HG03558 (cell line): ENCODE measurements at regions not wholly inside any gene's neighbourhood (a gene's known extent, or its start where the extent isn't known, plus 50 kb on each side); places are given as distances from the start of the nearest gene placed in this dataset.

Experiments
- ATAC-seq: cut with Tn5 transposase; IDR thresholded peaks from one replicate; pipeline ENCODE4 v1.9.1; 2021; ENCODE audit warnings: moderate number of reproducible peaks; ENCODE audit not compliant: unreplicated experiment; ENCODE audit errors: extremely low read depth

- no peak for ATAC-seq
These were observed 384.2 kb upstream of the MYT1L start for GRCh38 chr2:2715036-2715818.

GRCh38 chr2:2714408-2714807 is 383.3 kb upstream of the MYT1L start:
- no peak for ATAC-seq

GRCh38 chr2:2709431-2709770 is 378.3 kb upstream of the MYT1L start:
- no peak for ATAC-seq

- no peak for ATAC-seq
These were observed 377.7 kb upstream of the MYT1L start for GRCh38 chr2:2708575-2709430.

- no peak for ATAC-seq
These were observed 376.3 kb upstream of the MYT1L start for GRCh38 chr2:2707206-2707991.

- ATAC-seq = no peak
These were observed 375.2 kb upstream of the MYT1L start for GRCh38 chr2:2706306-2706705.

- no peak for ATAC-seq
These were observed 374.8 kb upstream of the MYT1L start for GRCh38 chr2:2705871-2706270.

- no peak for ATAC-seq
These were observed 373.5 kb upstream of the MYT1L start for GRCh38 chr2:2704428-2705090.

- no peak for ATAC-seq
These were observed 372.8 kb upstream of the MYT1L start for GRCh38 chr2:2703762-2704427.

GRCh38 chr2:2703172-2703571 is 372.1 kb upstream of the MYT1L start:
- ATAC-seq = no peak

GRCh38 chr2:2702385-2702784 is 371.3 kb upstream of the MYT1L start:
- ATAC-seq = no peak

- no peak for ATAC-seq
These were observed 370.7 kb upstream of the MYT1L start for GRCh38 chr2:2701813-2702212.

- ATAC-seq = no peak
These were observed 370.2 kb upstream of the MYT1L start for GRCh38 chr2:2701176-2701781.

GRCh38 chr2:2699121-2699505 is 368.0 kb upstream of the MYT1L start:
- no peak for ATAC-seq

- ATAC-seq = no peak
These were observed 367.4 kb upstream of the MYT1L start for GRCh38 chr2:2698182-2699120.

GRCh38 chr2:2696733-2697455 is 365.8 kb upstream of the MYT1L start:
- no peak for ATAC-seq

- ATAC-seq = no peak
These were observed 365.2 kb upstream of the MYT1L start for GRCh38 chr2:2696325-2696724.

GRCh38 chr2:2694746-2695145 is 363.7 kb upstream of the MYT1L start:
- no peak for ATAC-seq
